HepG2 (cell line): ENCODE measurements at regions not wholly inside any gene's neighbourhood (a gene's known extent, or its start where the extent isn't known, plus 50 kb on each side); places are given as distances from the start of the nearest gene placed in this dataset.

ENCODE experiments used
- CCAR2 ChIP-seq: fragments of 200-400 bp; formaldehyde crosslinking; optimal IDR thresholded peaks from 2 replicates; pipeline ENCODE3; 2018; ENCODE audit warnings: low read depth, mild to moderate bottlenecking, low read length, moderate library complexity
- CEBPZ ChIP-seq: IDR thresholded peaks from 2 replicates; pipeline ENCODE4 v1.6.1; 2012; ENCODE audit warnings: low read length, improper control_type of control experiment
- CENPX ChIP-seq: sonication (generic); formaldehyde crosslinking; IDR thresholded peaks from 2 replicates; pipeline ENCODE4 v1.9.0; 2021; ENCODE audit warnings: mild to moderate bottlenecking, missing genetic modification reagents, moderate library complexity
- CHCHD3 ChIP-seq: sonication (generic); formaldehyde crosslinking; IDR thresholded peaks from 2 replicates; pipeline ENCODE4 v1.8.0; 2022; ENCODE audit warnings: mild to moderate bottlenecking, missing genetic modification reagents, moderate library complexity
- EED ChIP-seq: sonication (generic); formaldehyde crosslinking; IDR thresholded peaks from 2 replicates; pipeline ENCODE4 v1.5.0; 2020; ENCODE audit warnings: mild to moderate bottlenecking, missing genetic modification reagents
- GZF1 ChIP-seq: sonication (generic); formaldehyde crosslinking; IDR thresholded peaks from 2 replicates; pipeline ENCODE4 v1.5.1; 2020; ENCODE audit warnings: mild to moderate bottlenecking, missing genetic modification reagents
- HOXA5 ChIP-seq: sonication (generic); formaldehyde crosslinking; IDR thresholded peaks from 2 replicates; pipeline ENCODE4 v1.4.0; 2020; ENCODE audit warnings: missing genetic modification reagents
- KDM5B ChIP-seq: sonication (generic); formaldehyde crosslinking; IDR thresholded peaks from 2 replicates; pipeline ENCODE4 v1.4.0; 2020; ENCODE audit warnings: missing genetic modification reagents, mild to moderate bottlenecking, borderline replicate concordance
- MEIS2 ChIP-seq: sonication (generic); formaldehyde crosslinking; IDR thresholded peaks from 2 replicates; pipeline ENCODE4 v1.9.0; 2021; ENCODE audit warnings: mild to moderate bottlenecking, missing genetic modification reagents
- STAT6 ChIP-seq: sonication (generic); formaldehyde crosslinking; IDR thresholded peaks from 2 replicates; pipeline ENCODE4 v1.4.0; 2020; ENCODE audit warnings: missing genetic modification reagents, mild to moderate bottlenecking, borderline replicate concordance
- ZNF180 ChIP-seq: sonication (generic); formaldehyde crosslinking; IDR thresholded peaks from 2 replicates; pipeline ENCODE4 v1.4.0; 2020; ENCODE audit warnings: low read depth, missing genetic modification reagents, borderline replicate concordance
- ZNF646 ChIP-seq: sonication (generic); formaldehyde crosslinking; IDR thresholded peaks from 2 replicates; pipeline ENCODE4 v1.9.0; 2021; ENCODE audit warnings: mild to moderate bottlenecking, missing genetic modification reagents
- ZNF652 ChIP-seq: IDR thresholded peaks from 2 replicates; pipeline ENCODE4 v1.6.1; 2016; ENCODE audit warnings: low read depth, borderline replicate concordance
- ZSCAN5A ChIP-seq: sonication (generic); formaldehyde crosslinking; IDR thresholded peaks from 2 replicates; pipeline ENCODE4 v1.8.0; 2022; ENCODE audit warnings: mild to moderate bottlenecking, missing genetic modification reagents, borderline replicate concordance

GRCh38 chr5:17365811-17366138, 132.3 kb upstream of the TAF11L2 start (continued):
- TF ChIP-seq ZNF646 (CRISPR knock-in tag) (no peak), ZNF180 (CRISPR knock-in tag) (no peak), HOXA5 (no peak), ZSCAN5A (no peak), CCAR2 (no peak), CHCHD3 (CRISPR knock-in tag) (no peak), MEIS2 (no peak), CENPX (CRISPR knock-in tag) (no peak), CEBPZ (no peak), ZNF652 (CRISPR knock-in tag) (no peak), EED (no peak), STAT6 (CRISPR knock-in tag) (no peak), GZF1 (no peak), KDM5B (CRISPR knock-in tag) (no peak)
